Gastroesophageal sphincter (tissue), 3 donors: ENCODE measurements at regions not wholly inside any gene's neighbourhood (a gene's known extent, or its start where the extent isn't known, plus 50 kb on each side); places are given as distances from the start of the nearest gene placed in this dataset.

Source experiments
- EP300 ChIP-seq: sonication (generic); formaldehyde crosslinking; IDR thresholded peaks from one replicate; pipeline ENCODE4 v1.6.1; 2017; ENCODE audit warnings: antibody characterized with exemption, mild to moderate bottlenecking
- POLR2A ChIP-seq, 2 donors: fragments of 450-650 bp; IDR thresholded peaks; one replicate each; pipeline ENCODE4 v1.6.1; 2017; ENCODE audit warnings: antibody characterized with exemption in 2 of 2, mild to moderate bottlenecking in 2 of 2, moderate library complexity in 1 of 2
- POLR2AphosphoS5 ChIP-seq: sonication (generic); formaldehyde crosslinking; IDR thresholded peaks from one replicate; pipeline ENCODE4 v1.6.1; 2017; ENCODE audit warnings: antibody characterized with exemption
- TF ChIP-seq, protein P1 (sequence below), 4 experiments: fragments of 200-600 bp in 2 of 4; fragments of 450-650 bp in 2 of 4; sonication (generic) in 1 of 4; IDR thresholded peaks; one replicate each; pipeline ENCODE4 v1.5.1; 2017 to 2019; ENCODE audit warnings: antibody characterized with exemption in 4 of 4, mild to moderate bottlenecking in 2 of 4, moderate library complexity in 2 of 4

DNA sequence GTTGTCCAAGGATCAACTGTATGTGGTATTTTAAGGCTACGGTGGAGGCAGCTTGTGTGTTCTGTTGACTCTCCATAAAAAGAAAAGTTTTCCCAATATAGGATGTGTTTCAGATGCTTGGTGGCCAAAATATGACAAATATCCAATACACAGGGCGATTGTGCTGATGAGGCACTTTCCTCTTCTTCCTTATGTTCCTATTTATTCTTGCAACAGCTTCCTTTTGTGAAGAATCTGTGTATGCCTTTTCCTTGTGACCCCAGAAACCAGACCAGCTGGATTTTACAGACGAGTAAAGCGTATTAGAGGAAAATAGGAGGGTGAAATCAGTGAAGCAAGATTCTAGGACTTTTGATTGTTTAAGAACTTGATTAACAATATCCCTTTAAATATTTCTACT, 452.0 kb downstream of the DMAC1 start:
- TF ChIP-seq, protein P1, sequence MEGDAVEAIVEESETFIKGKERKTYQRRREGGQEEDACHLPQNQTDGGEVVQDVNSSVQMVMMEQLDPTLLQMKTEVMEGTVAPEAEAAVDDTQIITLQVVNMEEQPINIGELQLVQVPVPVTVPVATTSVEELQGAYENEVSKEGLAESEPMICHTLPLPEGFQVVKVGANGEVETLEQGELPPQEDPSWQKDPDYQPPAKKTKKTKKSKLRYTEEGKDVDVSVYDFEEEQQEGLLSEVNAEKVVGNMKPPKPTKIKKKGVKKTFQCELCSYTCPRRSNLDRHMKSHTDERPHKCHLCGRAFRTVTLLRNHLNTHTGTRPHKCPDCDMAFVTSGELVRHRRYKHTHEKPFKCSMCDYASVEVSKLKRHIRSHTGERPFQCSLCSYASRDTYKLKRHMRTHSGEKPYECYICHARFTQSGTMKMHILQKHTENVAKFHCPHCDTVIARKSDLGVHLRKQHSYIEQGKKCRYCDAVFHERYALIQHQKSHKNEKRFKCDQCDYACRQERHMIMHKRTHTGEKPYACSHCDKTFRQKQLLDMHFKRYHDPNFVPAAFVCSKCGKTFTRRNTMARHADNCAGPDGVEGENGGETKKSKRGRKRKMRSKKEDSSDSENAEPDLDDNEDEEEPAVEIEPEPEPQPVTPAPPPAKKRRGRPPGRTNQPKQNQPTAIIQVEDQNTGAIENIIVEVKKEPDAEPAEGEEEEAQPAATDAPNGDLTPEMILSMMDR (IDR thresholded peaks at IDR 0.05) = no peak
- TF ChIP-seq POLR2A (IDR thresholded peaks at IDR 0.05) = no peak
- no peak for TF ChIP-seq POLR2AphosphoS5
- no peak for TF ChIP-seq EP300
